ENCODE measurements at regions not wholly inside any gene's neighbourhood (a gene's known extent, or its start where the extent isn't known, plus 50 kb on each side); places are given as distances from the start of the nearest gene placed in this dataset.

DNA sequence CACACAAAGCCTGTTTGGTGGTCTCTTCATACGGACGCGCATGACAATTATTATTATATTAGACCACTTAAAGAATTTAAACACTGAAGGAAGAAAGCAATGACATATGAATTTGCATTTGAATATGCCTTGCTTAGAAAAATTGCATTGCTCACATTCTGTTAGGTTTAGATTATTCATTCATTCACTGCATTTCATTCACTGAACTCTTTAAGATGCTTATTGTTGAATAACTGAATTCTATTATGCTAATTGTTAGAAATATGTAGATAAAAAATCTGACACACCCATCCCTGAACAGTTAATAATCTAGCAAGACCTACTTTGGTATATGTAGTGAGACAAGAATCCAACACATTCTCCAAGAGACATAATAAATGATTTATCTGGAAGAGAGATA lies 94.4 kb upstream of the PEX5L start:
- POLR2A ChIA-PET = no interaction called here
- no peak for DNase-seq (ENCODE audit: low read depth)
- TF ChIP-seq, protein P1, sequence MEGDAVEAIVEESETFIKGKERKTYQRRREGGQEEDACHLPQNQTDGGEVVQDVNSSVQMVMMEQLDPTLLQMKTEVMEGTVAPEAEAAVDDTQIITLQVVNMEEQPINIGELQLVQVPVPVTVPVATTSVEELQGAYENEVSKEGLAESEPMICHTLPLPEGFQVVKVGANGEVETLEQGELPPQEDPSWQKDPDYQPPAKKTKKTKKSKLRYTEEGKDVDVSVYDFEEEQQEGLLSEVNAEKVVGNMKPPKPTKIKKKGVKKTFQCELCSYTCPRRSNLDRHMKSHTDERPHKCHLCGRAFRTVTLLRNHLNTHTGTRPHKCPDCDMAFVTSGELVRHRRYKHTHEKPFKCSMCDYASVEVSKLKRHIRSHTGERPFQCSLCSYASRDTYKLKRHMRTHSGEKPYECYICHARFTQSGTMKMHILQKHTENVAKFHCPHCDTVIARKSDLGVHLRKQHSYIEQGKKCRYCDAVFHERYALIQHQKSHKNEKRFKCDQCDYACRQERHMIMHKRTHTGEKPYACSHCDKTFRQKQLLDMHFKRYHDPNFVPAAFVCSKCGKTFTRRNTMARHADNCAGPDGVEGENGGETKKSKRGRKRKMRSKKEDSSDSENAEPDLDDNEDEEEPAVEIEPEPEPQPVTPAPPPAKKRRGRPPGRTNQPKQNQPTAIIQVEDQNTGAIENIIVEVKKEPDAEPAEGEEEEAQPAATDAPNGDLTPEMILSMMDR (IDR thresholded peaks at IDR 0.05; ENCODE audit: insufficient read depth, low read depth, low read length) = no peak
- no peak overlapping the region for H3K4me3 ChIP-seq (ENCODE audit: low read depth, low read length)
- H3K36me3 ChIP-seq (ENCODE audit: control insufficient read depth, insufficient read depth, low read length) = no peaks in the 10 kb centered on the region
- CTCF ChIA-PET = no interaction called here
- no peaks in the 10 kb centered on the region for H3K27me3 ChIP-seq (ENCODE audit: control insufficient read depth, insufficient read depth, low read length)

DNA sequence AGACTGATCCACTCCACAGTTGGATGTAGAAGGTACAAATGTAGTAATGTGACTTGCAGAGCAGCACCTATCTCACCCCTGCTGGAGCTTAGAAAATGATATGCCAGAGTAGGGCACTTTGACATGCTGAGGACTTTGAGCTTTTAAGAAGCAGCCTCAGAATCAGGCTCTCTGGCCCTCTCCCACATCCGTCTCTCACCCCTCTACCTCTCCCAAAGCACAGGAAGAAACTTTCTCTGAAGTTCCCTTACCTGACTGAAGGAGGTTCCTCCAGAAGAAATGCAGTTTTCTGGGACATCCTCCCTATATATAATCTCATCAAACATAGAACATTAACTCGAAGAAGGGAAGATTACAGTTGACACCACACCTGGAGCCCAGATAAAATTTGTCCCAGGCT lies 98.4 kb upstream of the PEX5L start:
- ChIA-PET POLR2A (no interaction called here), CTCF (no interaction called here)
- H3K36me3 ChIP-seq (ENCODE audit: control insufficient read depth, insufficient read depth, low read length) = no peaks in the 10 kb centered on the region
- DNase-seq (ENCODE audit: low read depth) = no peak
- H3K27me3 ChIP-seq (ENCODE audit: control insufficient read depth, insufficient read depth, low read length) = no peaks in the 10 kb centered on the region
- TF ChIP-seq, protein P1 (IDR thresholded peaks at IDR 0.05; ENCODE audit: insufficient read depth, low read depth, low read length) = no peak
- no peak overlapping the region for H3K4me3 ChIP-seq (ENCODE audit: low read depth, low read length)

DNA sequence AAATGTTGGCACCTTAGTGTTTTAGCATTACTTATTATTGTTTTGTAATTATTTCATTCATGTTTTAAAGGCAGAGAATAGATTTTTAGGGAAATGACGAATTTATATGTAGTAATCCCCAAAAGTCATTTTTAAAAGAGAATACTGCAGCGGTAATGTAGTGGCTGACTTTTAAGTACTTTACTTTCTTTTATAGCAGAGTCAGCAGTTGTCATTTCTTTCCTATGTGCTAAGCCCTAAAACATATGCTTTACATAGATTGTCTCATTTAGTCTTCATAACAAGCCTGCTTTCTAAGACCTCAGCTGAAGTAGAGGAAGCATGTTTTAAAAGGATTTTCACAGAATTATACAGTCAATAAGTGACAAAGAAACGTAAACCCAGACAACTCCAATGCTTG lies 102.1 kb upstream of the PEX5L start:
- TF ChIP-seq, protein P1 (IDR thresholded peaks at IDR 0.05; ENCODE audit: insufficient read depth, low read depth, low read length) = no peak
- Histone ChIP-seq H3K4me3 (ENCODE audit: low read depth, low read length) (no peak overlapping the region), H3K36me3 (ENCODE audit: control insufficient read depth, insufficient read depth, low read length) (no peaks in the 10 kb centered on the region), H3K27me3 (ENCODE audit: control insufficient read depth, insufficient read depth, low read length) (no peaks in the 10 kb centered on the region)
- CTCF ChIA-PET = no interaction called here
- no peak for DNase-seq (ENCODE audit: low read depth)
- POLR2A ChIA-PET = no interaction called here

DNA sequence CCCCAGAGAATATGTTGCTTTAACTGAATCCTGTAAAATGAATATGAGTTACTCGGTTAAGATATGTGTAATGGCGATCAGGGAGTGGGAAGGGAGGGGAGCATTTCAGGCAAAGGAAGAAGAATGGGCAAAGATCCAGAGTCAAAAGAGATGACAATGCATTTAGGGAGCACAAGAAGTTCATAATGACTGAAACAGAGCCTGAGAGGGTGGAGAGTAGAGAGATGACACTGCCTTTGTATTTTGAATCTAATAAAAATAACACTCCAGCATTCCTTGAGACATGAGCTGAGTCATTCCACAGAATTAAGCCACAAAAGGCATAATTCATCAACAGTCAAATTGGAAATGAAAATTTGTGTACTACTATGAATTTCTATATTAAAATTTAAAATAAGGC lies 105.3 kb upstream of the PEX5L start:
- no peaks in the 10 kb centered on the region for H3K36me3 ChIP-seq (ENCODE audit: control insufficient read depth, insufficient read depth, low read length)
- CTCF ChIA-PET = no interaction called here
- DNase-seq (ENCODE audit: low read depth) = no peak
- POLR2A ChIA-PET = no interaction called here
- TF ChIP-seq, protein P1 (IDR thresholded peaks at IDR 0.05; ENCODE audit: insufficient read depth, low read depth, low read length) = no peak
- no peaks in the 10 kb centered on the region for H3K27me3 ChIP-seq (ENCODE audit: control insufficient read depth, insufficient read depth, low read length)
- H3K4me3 ChIP-seq (ENCODE audit: low read depth, low read length) = no peak overlapping the region

DNA sequence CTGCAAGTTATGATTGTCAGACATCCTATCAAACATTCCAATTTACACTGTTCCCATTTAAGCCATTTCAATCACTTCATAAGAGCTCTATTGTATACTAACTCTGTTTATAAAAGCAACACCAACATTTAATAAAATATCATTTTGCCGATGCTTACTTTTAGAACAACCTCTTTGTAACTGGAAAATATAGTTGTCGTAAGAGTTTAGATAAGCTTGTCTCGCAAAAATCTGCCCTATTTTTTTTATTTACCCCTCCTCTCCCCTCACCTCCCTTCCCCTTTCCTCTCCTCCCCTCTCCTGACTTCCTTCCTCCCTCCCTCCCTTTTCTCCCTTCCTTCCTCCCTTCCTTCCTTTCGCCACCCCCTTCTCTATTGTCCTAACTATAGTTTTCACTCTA lies 105.7 kb upstream of the PEX5L start:
- H3K4me3 ChIP-seq (ENCODE audit: low read depth, low read length) = no peak overlapping the region
- CTCF ChIA-PET = no interaction called here
- no peaks in the 10 kb centered on the region for H3K36me3 ChIP-seq (ENCODE audit: control insufficient read depth, insufficient read depth, low read length)
- DNase-seq (ENCODE audit: low read depth) = no peak
- H3K27me3 ChIP-seq (ENCODE audit: control insufficient read depth, insufficient read depth, low read length) = no peaks in the 10 kb centered on the region
- TF ChIP-seq, protein P1 (IDR thresholded peaks at IDR 0.05; ENCODE audit: insufficient read depth, low read depth, low read length) = no peak
- POLR2A ChIA-PET = no interaction called here

Measured in BJ (cell line).